Keratinocyte (primary cell): ENCODE measurements at regions not wholly inside any gene's neighbourhood (a gene's known extent, or its start where the extent isn't known, plus 50 kb on each side); places are given as distances from the start of the nearest gene placed in this dataset.

Experiments
- DNase-seq: peaks from one replicate; pipeline ENCODE4 v3.0.0-alpha.2; 2011; ENCODE audit warnings: low read depth, missing footprints, low spot score
- FAIRE-seq: peaks from 2 replicates; lab custom pipeline; 2011; peaks lifted over from hg19 to GRCh38; lab: Jason Lieb, UNC
- H2AFZ ChIP-seq: 2 replicates; pipeline ENCODE4 v1.6.0; 2012; ENCODE audit warnings: low read length, control low read depth, inconsistent platforms; ENCODE audit not compliant: control insufficient read depth
- H3K27ac ChIP-seq: 2 replicates; pipeline ENCODE4 v1.5.1; 2011; ENCODE audit warnings: low read length; ENCODE audit not compliant: control insufficient read depth, insufficient read depth
- H3K27me3 ChIP-seq: 3 replicates; pipeline ENCODE4 v1.6.0; 2011; ENCODE audit warnings: low read length; ENCODE audit not compliant: control insufficient read depth, insufficient read depth; ENCODE audit errors: extremely low read depth
- H3K36me3 ChIP-seq, 2 experiments: 2 replicates in 1 of 2; 3 replicates in 1 of 2; pipeline ENCODE4 v1.5.1; 2011; ENCODE audit warnings: low read length in 2 of 2, mild to moderate bottlenecking in 1 of 2; ENCODE audit not compliant: control insufficient read depth in 2 of 2, insufficient read depth in 2 of 2; ENCODE audit errors: extremely low read depth in 1 of 2
- H3K4me1 ChIP-seq: 3 replicates; pipeline ENCODE4 v1.5.1; 2011; ENCODE audit warnings: low read length; ENCODE audit not compliant: control insufficient read depth, insufficient read depth; ENCODE audit errors: extremely low read depth
- H3K4me2 ChIP-seq: 3 replicates; pipeline ENCODE4 v1.6.0; 2011; ENCODE audit warnings: low read depth, low read length; ENCODE audit not compliant: control insufficient read depth, insufficient read depth; ENCODE audit errors: extremely low read depth
- H3K4me3 ChIP-seq, 3 experiments: fragments of 200-600 bp in 1 of 3; sonication (generic) in 1 of 3; 2 replicates in 2 of 3; 3 replicates in 1 of 3; pipeline ENCODE4 v1.5.1; 2011 to 2016; ENCODE audit warnings: low read length in 3 of 3, mild to moderate bottlenecking in 3 of 3, control low read depth in 2 of 3, inconsistent platforms in 1 of 3, low read depth in 1 of 3, mixed read lengths in 1 of 3, mixed run types in 1 of 3, moderate library complexity in 1 of 3; ENCODE audit not compliant: control insufficient read depth in 2 of 3, insufficient read depth in 2 of 3; ENCODE audit errors: extremely low read depth in 1 of 3
- H3K79me2 ChIP-seq: 2 replicates; pipeline ENCODE4 v1.6.0; 2012; ENCODE audit warnings: low read length; ENCODE audit not compliant: control insufficient read depth, insufficient read depth
- H3K9ac ChIP-seq: 3 replicates; pipeline ENCODE4 v1.6.0; 2011; ENCODE audit warnings: low read length; ENCODE audit not compliant: control insufficient read depth, insufficient read depth; ENCODE audit errors: extremely low read depth
- H3K9me1 ChIP-seq: 3 replicates; pipeline ENCODE4 v1.6.0; 2011; ENCODE audit warnings: low read length; ENCODE audit not compliant: control insufficient read depth, insufficient read depth; ENCODE audit errors: extremely low read depth
- H3K9me3 ChIP-seq: 2 replicates; pipeline ENCODE4 v1.5.1; 2012; ENCODE audit warnings: low read depth, low read length; ENCODE audit not compliant: control insufficient read depth
- H4K20me1 ChIP-seq: 3 replicates; pipeline ENCODE4 v1.6.0; 2011; ENCODE audit warnings: low read length; ENCODE audit not compliant: control insufficient read depth, insufficient read depth; ENCODE audit errors: extremely low read depth
- EZH2 ChIP-seq: IDR thresholded peaks from one replicate; pipeline ENCODE4 v1.6.1; 2012; ENCODE audit warnings: inconsistent platforms, mild to moderate bottlenecking, low read length, moderate library complexity
- dilution Hi-C: fragments of 300-500 bp; cut with MboI; formaldehyde crosslinking; loops from one replicate; pipeline ENCODE4 v1.7.0; 2020; ENCODE audit warnings: low sequenced_read_pairs; ENCODE audit not compliant: extremely low pct_ligation_motif_present
- TF ChIP-seq, protein P1 (sequence below), 3 experiments: IDR thresholded peaks in 1 of 3; conservative IDR thresholded peaks in 1 of 3; optimal IDR thresholded peaks in 1 of 3; 2 replicates in 2 of 3; 3 replicates in 1 of 3; pipeline versions ENCODE3 to v1.5.1; 2011; ENCODE audit warnings: low read length in 3 of 3, mild to moderate bottlenecking in 3 of 3, moderate library complexity in 2 of 3, control low read depth in 1 of 3, inconsistent platforms in 1 of 3; ENCODE audit not compliant: insufficient read depth in 2 of 3; ENCODE audit errors: extremely low read depth in 1 of 3

DNA sequence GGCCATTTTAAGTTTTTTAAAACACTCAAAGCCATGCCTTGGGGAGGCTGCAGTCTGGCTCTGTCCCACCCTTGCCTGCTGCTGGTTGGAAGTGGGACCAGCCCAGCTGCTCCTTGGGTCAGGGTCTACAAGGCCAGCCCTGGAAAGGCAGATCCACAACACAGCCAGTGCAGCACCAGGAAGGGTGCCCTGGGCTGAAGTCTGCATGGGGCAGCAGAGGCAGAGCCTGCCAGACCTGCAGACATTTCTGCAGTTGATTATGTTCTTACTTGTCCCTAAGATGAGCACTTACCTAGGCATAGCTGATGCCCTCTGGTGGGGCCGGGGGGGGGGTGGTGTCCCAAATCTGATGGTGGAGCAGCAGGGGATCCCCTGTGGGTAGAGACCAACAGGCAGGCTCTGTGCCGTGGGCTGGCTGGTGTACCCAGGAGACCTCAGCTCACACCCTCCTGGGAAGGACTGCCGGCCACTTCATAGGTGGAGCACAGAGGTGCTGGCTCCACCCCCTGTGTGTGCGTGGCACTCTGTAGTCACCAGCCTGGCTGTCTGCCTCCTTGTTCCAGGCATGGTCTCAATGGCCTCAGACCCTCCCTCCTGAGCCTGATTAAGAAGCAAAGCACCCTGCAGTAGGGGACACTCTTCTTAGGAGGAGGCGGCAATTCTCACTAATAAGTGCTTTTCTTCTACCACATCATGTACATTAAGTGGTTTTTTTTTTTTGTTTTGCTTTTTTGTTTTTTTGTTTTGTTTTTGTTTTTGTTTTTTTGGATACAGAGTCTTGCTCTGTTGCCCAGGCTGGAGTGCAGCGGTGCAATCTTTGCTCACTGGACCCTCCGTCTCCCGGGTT lies 97.4 kb upstream of the KLF13 start:
- dilution Hi-C loops: no loop called here
- DNase-seq: no peak
- no peaks in the 10 kb centered on the region for H3K9me3 ChIP-seq
- FAIRE-seq: no peak
- TF ChIP-seq EZH2: no peak
- TF ChIP-seq, protein P1, sequence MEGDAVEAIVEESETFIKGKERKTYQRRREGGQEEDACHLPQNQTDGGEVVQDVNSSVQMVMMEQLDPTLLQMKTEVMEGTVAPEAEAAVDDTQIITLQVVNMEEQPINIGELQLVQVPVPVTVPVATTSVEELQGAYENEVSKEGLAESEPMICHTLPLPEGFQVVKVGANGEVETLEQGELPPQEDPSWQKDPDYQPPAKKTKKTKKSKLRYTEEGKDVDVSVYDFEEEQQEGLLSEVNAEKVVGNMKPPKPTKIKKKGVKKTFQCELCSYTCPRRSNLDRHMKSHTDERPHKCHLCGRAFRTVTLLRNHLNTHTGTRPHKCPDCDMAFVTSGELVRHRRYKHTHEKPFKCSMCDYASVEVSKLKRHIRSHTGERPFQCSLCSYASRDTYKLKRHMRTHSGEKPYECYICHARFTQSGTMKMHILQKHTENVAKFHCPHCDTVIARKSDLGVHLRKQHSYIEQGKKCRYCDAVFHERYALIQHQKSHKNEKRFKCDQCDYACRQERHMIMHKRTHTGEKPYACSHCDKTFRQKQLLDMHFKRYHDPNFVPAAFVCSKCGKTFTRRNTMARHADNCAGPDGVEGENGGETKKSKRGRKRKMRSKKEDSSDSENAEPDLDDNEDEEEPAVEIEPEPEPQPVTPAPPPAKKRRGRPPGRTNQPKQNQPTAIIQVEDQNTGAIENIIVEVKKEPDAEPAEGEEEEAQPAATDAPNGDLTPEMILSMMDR (optimal IDR thresholded peaks at IDR 0.05 in 1 of 3, IDR thresholded peaks at IDR 0.05 in 1 of 3, conservative IDR thresholded peaks at IDR 0.05 in 1 of 3; ENCODE audit: extremely low read depth in 1 of 3, insufficient read depth in 2 of 3, low read length in 3 of 3): no peak
- no peaks in the 10 kb centered on the region for H3K4me1 ChIP-seq
- H3K4me3 ChIP-seq: no peak overlapping the region
- no peaks in the 10 kb centered on the region for H3K79me2 ChIP-seq
- no peak overlapping the region for H3K9ac ChIP-seq
- H3K27ac ChIP-seq: no peak overlapping the region
- H2AFZ ChIP-seq: no peak overlapping the region
- H3K4me2 ChIP-seq: no peak overlapping the region
- H4K20me1 ChIP-seq: no peaks in the 10 kb centered on the region
- H3K36me3 ChIP-seq: no peaks in the 10 kb centered on the region
- H3K27me3 ChIP-seq: peaks cover 2% of the 10 kb centered on the region
- no peaks in the 10 kb centered on the region for H3K9me1 ChIP-seq

DNA sequence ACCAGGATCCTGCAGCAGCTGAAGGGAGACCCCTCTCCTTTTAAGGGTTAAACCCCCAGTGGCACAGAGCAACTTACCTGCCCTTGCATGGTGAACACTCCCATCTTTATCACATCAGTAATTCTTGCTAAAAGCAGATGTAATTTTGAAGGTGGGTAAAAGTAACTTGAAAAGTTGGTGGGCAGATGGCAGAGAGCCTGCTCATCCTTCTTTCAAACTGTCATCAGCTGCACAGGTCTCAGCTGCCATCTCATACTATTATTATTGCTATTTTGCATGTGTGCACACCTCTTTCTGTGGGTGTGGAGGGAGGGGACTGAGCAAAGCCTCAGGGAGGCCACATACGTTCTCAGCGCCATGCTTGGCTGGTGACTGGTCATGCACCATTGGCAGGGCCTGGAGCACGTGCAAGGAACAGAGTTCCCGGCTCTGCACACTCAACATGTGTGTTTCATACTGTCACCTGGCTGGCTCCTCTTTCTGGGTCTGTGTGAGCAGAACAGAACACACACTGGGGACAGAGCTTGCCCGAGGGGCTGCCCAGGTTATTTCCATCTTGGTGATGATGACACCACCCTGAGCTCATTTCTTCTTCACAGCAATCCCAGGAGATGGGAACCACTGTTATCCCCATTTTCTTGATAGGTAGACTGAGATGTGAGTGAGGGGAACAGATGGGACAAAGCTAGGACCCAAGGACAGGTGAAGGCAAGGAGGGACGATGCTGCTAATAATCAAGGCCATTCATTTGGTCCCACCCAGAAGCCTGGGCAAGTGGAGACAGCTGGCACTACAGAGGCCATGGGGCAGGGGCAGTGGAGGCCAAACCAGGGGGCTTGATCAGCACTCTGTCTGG lies 95.8 kb upstream of the KLF13 start:
- no peak for TF ChIP-seq EZH2
- TF ChIP-seq, protein P1 (optimal IDR thresholded peaks at IDR 0.05 in 1 of 3, IDR thresholded peaks at IDR 0.05 in 1 of 3, conservative IDR thresholded peaks at IDR 0.05 in 1 of 3; ENCODE audit: extremely low read depth in 1 of 3, insufficient read depth in 2 of 3, low read length in 3 of 3): no peak
- Histone ChIP-seq H3K9me1 (no peaks in the 10 kb centered on the region), H3K27me3 (no peaks in the 10 kb centered on the region), H3K9me3 (no peaks in the 10 kb centered on the region), H3K36me3 (no peaks in the 10 kb centered on the region), H3K4me3 (no peak overlapping the region), H3K27ac (no peak overlapping the region), H3K4me1 (no peaks in the 10 kb centered on the region), H2AFZ (no peak overlapping the region), H3K9ac (no peak overlapping the region), H3K79me2 (no peaks in the 10 kb centered on the region), H4K20me1 (no peaks in the 10 kb centered on the region), H3K4me2 (no peak overlapping the region)
- dilution Hi-C loops: no loop called here
- no peak for FAIRE-seq
- DNase-seq: no peak
